HG03060 (cell line): ENCODE measurements at regions not wholly inside any gene's neighbourhood (a gene's known extent, or its start where the extent isn't known, plus 50 kb on each side); places are given as distances from the start of the nearest gene placed in this dataset.
"Not testable (repeated sequence)": the region's sequence is repeated elsewhere in the genome, so short reads cannot be mapped to it uniquely, and the experiment has no call there.

Experiments
- ATAC-seq: cut with Tn5 transposase; IDR thresholded peaks from one replicate; pipeline ENCODE4 v1.9.1; 2021; ENCODE audit warnings: low read depth, moderate number of reproducible peaks; ENCODE audit not compliant: unreplicated experiment

DNA sequence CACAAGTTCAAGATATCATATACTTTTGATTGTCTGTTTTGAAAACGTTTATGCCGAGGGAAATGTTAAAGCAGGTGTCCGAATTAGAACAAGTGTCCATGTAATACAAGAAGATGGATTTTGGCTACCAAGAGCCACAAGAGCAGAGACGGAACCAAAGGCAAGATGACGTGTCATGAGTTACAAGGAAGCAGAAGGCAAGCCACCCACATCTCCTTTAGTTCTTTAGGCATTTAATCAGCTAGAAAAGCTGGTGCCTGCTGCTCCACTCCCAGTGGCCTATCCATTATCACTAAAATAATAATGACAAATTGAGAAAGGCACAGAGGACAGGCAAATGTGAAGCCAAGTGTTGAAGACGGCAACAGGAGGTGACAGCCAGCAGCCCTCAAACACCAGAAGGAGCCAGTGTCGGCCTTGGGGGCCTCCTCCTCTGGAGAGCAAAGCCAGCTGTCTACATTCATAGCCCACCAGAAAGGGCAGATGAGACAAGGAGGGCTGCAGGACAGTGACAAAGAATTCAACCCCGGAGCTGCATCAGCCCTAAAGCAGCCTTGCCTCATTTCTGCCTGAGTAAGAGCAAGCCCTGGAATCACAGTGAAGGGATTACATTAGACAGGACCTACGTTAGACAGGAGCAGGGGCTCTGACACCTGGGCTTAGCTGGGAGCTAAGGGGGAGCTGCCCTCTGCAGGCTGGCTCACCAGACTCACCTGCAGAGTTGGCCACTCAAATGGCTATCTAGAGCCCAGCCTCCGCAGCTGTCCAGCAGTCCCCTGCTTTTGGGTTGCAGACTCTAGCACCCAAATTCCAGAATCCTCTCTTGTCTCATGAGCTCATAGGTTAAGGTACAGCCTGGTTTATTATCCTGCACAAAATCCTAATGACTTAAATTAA lies 569.9 kb downstream of the UQCRFS1 start:
- no peak for ATAC-seq

DNA sequence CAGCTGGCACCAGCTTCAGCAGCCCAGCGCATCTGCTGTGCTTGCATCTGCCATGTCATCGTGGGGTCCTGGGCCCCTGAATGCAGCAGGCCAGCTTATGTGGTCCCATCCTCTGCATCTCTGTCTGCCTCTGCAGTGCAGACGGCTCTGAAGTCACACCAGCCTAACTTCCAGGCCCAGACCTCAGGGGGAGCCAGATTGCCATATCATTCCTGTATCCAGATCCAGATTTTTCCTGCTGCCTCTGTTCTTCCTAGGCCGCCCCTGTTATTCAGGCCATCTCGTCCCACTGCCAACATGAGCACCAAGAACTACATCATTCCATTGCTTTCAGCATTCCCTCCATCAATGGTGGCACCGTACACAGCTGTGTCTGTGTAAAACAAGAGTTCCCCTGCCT lies 571.6 kb downstream of the UQCRFS1 start:
- ATAC-seq, result no peak

DNA sequence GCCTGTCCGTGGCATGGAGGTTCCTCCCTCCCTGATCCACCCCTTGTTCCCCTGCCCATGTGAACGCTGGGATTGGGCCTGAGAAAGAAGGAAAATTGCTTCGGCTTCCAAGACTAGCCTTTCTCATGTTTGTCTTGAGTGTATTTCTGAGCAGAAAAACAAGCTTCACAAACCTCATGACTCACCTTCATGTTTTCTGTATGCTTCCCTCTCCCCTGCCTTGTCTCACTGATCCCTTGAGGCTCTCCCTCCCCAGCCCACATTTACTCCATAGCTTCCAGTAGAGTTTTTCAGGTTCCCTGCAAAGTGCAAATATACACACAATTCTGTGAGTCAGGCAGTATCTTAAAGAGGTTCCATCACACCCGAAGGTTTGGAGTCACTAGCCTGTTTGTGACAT lies 572.4 kb downstream of the UQCRFS1 start:
- no peak for ATAC-seq

DNA sequence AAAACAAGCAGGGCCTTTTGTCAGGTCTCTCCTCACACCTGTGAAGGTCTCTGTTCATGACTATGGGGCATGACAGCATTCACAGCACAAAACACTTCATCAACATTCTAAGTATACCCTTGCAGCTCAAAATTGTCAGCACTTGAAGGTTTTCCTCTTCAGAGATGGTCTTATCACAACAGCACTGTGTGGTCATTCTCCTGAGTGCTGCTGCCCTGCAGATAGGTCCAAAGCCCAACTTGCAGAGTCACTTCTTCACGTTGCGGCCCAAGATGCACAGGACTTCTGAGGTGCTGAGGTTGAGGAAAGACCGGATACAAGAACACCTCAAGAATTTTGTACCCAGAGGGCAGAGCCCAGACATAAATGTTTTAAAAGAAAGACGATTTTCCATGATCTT lies 574.5 kb downstream of the UQCRFS1 start:
- no peak for ATAC-seq

DNA sequence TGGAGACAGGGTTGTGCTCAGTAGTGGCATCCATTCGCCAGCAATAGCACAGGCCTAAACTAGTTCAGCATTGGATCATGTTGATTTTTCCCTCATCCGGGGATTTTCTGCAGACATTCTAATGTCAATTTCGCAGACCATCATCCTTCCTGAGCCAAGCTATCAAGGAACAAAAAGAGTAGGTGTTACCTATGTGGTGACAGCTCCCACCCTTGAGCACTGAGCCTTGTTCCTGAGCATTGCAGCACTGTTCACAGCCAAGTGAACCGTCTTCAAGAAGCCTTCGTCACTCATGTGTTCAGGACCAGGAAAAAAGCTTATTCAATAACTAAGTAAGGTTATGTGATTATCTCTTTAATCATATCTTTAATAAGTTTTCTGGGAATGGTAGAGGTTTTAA lies 576.2 kb downstream of the UQCRFS1 start:
- ATAC-seq, result no peak

DNA sequence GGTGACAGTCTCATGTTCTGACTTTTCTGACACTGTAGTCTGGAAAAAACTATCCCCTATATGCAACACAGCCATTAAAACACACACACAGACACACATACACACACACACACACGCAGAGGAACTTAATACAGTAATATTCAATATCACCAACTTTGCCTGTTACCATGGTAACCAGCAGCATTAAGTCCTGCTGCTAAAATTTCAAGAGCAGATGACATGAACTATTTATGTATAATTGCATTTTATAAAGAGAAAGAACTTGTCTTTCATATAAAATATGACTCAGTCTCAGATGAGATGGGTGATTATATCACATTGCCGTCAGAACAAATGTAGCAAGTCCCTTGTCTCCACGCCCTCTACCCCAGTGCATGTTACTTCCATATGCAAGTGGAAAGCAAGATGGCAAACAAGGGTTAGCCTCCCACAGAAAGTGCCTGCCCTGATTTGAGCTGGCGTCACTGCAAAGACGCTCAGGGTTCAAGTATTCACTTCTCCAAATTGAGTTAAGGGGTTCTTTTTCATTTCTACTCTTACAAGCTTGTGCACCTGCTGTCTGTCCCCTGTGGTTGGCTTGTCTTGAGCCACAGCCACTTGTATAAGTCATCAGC lies 576.8 kb downstream of the UQCRFS1 start:
- ATAC-seq, result no peak

DNA sequence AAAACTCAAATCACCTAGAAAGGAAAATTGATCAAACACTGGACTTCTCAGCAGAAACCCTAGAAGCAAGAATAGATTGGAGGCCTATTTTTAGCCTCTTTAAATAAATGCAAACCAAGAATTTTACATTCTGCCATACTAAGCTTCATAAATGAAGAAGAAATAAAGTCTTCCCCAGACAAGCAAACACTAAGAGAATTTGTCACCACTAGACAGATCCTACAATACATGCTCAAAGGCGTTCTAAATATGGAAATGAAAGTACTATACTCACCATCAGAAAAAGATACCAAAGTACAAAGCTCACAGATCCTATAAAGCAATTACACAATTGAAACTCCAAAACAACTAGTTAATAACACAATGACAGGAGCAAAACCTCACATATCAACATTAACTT lies 578.1 kb downstream of the UQCRFS1 start:
- ATAC-seq, result no peak

DNA sequence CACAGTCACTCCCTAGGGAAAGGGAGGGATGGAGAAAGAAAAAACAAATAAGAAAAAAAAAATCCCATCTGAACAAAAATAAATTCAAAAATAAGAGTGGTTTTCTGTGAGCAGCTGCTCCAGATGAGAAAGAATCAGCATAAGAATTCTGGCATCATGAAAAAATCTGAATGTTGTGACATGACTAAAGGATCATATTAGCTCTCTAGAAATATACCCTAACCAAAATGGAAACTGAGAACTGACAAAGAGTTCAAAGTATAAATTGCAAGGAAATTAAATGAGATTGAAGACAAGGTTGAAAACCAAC lies 579.0 kb downstream of the UQCRFS1 start:
- ATAC-seq, result no peak

DNA sequence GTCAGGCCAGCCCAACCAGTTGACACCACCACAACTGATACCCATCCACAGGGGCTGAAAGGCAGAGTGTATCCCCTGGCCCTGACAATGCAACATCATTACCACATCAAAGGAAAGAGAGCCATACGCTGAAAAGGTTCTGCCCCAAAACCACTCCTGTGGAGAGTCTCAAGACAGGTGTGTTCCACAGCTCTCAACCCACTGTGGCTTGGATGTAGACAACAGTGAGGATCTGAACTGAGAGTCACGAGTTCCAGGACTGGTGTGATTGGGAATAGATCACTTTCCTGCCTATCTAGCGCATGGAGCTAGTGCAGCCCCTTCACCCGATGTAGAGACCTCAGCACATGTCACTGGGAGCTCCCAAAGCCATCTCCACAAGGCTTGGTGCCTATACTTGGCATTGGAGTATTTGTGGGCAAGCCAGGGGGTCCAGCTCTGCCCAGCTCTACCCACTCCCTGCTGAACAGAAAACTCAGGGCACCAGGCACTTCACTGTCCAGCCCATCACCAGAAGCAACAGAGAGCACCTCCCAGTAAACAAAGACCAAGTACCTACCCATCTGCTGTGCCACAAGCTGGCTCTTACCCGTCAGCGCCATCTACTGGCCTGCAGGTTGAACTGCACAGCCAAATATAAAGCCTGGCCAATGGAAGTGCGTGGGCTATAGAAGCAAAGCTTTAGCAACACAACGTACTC lies 579.5 kb downstream of the UQCRFS1 start:
- ATAC-seq, result no peak

DNA sequence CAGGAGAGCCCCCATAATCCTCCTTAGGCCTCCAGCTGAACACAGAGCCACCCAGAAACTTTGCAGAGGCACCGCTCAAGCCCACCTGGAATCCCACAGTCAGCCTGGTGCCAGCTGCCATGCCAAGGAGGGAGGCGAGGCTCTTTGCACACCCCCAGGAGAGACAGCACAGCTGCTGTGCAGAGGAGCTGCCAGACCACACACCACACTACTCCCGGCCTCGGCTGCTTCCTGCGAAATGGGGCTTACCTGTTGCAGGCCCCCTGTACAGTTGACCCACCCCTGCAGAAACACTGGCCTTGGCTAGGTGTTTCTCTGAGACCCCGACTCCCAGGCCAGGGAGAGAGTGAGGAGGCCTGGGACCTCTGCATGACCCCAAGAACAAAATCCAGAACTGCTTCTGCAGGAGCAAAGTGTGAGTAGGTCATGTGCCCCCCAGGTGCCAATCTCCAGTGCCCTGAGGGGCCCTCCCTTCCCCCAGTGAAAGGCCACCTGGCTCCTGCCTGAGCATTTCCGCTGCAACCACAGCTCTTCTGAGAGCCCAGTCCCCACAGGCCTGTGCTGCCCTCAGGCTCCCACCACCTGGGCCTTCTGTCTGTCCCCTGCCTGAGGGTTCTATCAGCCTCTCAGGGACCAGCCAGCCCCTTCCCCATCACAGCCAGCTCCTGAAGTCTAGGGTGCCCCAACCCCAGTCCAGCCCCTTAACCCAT lies 580.4 kb downstream of the UQCRFS1 start:
- ATAC-seq, result no peak

DNA sequence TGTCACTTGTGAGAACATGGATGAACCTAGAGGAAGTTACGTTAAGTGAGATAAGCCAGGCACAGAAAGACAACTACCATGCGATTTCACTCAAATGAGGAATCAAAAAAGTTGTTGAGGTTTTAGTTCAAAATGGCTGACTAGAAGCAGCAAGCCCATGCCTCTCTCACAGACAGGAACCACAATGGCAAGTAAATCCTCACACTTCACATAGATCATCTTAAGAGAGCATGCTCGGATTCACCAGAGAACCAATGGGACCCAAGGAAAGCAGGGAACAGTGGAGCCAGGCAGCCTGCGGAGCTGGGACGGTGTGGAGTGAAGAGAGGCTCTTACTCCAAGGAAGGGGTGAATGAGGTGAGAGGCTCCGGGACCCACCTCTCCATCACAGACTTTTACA lies 581.0 kb downstream of the UQCRFS1 start:
- ATAC-seq, result no peak

DNA sequence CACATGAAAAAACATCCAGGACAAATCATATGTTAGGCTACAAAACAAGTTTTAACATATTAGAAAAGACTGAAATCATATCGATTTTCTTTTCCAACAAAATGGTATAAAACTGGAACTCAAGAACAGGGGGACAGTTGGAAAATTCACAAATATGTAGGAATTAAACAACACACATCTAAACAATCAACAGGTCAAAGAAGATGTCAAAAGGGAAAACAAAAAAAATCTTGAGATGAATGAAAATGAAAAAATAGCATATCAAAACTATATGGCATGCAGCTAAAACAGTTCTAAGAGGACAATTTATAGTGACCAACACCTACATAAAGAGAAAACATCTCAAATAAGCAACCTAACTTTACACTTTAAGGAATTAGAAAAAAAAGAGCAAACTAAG lies 585.3 kb downstream of the UQCRFS1 start:
- no peak for ATAC-seq

DNA sequence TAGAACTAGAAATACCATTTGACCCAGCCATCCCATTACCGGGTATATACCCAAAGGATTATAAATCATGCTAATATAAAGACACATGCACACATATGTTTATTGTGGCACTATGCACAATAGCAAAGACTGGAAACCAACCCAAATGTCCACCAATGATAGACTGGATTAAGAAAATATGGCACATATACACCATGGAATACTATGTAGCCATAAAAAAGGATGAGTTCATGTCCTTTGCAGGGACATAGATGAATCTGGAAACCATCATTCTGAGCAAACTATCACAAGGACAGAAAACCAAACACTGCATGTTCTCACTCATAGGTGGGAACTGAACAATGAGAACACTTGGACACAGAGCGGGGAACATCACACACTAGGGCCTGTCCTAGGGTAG lies 586.5 kb downstream of the UQCRFS1 start:
- ATAC-seq, result not testable (repeated sequence)

DNA sequence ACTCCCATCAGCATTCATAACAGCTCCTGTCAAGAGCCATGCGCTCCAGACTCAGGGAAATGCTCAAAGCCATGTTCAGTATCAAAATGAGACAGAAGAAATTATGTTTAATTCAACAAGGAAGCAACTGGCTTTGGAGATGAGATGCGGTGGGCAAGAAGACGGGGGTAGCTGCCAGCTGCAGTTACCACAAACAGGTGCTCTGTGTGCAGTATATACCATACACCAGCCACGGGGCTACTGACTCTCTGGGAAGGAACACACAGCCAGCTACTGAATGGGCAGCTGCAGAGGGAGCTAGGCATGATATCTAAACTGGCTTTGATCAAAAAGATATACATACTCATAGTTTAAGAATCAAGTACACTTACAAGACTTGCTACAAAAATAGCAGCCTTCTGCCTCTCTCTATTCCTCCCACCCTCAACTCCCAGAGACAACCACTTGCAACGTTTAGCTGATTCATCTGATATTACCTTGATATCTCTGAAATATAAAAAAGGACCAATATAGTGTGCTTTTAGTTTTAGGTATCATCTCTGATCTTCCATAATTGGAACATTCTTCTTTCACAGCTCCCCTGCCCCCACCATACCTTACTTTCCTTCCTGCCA lies 593.0 kb downstream of the UQCRFS1 start:
- no peak for ATAC-seq

DNA sequence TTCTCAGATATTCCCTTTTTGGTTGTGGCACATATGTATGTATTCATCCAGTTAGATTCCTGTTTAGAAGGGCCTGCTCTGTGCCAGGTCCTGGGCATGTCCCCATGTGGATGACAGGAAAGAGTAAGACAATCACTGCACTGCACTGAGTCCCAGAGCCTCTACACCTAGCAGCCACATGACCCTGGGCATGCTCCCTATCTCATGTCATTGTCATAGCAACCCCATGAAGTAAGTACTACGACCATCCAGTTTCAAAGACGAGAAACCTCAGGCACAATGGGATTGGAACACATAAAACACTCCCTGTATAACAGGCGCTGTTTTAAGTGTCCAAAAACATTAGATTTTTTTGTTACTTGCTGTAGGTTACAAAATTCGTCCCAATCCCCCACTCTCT lies 594.4 kb downstream of the UQCRFS1 start:
- ATAC-seq, result no peak

DNA sequence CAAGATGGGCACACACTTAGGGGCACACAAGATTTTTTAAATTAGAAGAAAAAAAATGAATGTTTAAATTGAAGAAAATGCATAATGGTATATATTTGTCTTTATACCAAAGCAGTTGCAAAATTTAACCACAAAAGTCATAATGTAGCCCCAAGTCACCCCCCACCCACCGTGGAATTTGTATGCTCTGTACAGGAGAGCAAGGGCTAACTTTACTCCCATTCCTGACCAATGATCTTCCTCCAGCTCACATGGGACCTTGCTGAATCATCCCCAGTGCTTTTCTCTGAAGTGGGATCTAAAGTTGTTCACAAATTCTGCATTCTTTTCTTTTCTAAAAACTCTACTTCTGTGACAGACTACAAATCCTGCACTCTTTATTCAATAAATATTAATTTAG lies 597.0 kb downstream of the UQCRFS1 start:
- no peak for ATAC-seq

DNA sequence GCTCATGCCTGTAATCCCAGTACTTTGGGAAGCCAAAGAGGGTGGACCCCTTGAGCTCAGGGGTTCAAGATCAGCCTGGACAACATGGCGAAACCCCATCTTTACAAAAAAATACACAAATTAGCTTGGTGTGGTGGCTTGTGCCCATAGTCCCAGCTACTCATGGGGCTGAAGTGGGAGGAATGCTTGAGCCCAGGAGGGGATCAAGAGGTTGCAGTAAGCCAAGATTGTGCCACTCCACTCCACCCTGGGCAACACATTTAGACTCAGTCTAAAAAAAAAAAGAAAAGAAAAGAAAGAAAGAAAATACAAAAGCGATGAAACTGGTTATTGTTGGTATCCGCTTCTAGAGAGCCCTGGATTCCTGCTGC lies 597.4 kb downstream of the UQCRFS1 start:
- no peak for ATAC-seq

DNA sequence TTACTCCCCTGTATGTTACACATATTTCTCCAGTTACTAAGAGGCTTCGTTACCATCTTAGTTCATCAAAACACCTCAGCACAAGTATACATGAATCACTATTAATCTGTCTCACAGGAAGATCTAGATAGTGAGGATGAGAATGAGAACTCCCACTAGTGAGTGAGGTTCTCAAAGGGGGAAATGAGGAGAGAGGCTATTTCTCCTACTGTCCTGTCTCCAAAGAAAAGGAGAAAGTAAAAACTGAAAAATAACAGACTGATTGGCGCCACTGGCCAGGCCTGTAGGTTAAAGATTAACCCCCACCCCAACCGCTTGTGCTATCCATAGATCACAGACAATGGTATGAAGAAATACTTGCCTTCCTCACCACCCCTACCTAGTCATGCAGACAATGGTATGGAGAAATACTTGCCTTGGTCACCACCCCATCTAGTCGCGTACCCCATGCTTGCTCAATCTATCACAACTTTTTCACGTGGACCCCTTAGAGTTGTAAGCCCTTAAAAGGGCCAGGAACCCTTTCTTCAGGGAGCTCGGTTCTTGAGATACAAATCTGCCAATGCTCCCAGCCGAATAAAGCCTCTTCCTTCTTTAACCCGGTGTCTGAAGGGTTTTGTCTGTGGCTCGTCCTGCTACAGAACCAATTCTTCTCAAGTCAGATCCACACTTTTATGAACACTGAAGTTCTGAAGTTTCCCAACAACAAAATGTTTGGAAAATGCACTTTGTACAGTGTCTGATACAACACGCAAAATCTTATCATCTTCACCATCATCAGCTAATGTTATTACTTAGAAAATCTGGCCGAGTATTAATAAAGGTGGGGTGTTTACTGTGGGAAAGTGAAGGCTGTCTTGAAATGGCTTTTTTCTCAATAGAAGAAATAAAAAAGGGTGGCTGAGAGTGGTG lies 598.1 kb downstream of the UQCRFS1 start:
- no peak for ATAC-seq

DNA sequence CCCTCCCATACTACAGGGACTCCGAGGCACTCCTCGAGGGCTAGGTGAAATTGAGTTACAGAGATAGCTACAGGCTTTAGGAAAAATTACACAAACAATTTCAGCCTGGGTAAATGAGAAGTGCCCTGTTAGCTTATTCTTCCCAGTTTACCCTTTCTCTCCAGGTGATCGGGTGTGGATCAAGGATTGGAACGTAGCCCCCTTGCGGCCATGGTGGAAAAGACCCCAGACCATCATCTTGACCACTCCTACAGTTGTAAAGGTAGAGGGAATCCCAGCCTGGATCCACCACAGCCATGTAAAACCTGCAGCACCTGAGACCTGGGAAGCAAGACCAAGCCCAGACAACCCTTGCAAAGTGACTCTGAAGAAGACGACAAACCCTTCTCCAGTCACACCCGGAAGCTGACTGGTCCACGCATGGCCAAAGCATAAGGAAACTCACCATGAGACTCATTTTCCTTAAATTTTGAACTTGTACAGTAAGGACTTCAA lies 600.6 kb downstream of the UQCRFS1 start:
- ATAC-seq, result no peak
